CD4-positive, alpha-beta T cell treated with Interleukin-12 subunit alpha and Interleukin-12 subunit beta, for 1 hour (primary cell): ENCODE measurements at regions not wholly inside any gene's neighbourhood (a gene's known extent, or its start where the extent isn't known, plus 50 kb on each side); places are given as distances from the start of the nearest gene placed in this dataset.
A peak's percentile ranks its signal among the peaks of the same experiment; 100 is the strongest.
"Not testable (repeated sequence)": the region's sequence is repeated elsewhere in the genome, so short reads cannot be mapped to it uniquely, and the experiment has no call there.

ENCODE experiments used
- DNase-seq: peaks from one replicate; pipeline ENCODE4 v3.0.0-alpha.2; 2020

GRCh38 chr7:23887660-23888059, 177.6 kb downstream of the STK31 start:
- no peak for DNase-seq

GRCh38 chr7:23888958-23889357, 178.9 kb downstream of the STK31 start:
- no peak for DNase-seq

GRCh38 chr7:23889566-23889965, 179.5 kb downstream of the STK31 start:
- no peak for DNase-seq

- no peak for DNase-seq
Measured at GRCh38 chr7:23892019-23892418, 182.0 kb downstream of the STK31 start.

- DNase-seq = no peak
Measured at GRCh38 chr7:23893176-23893941, 183.3 kb downstream of the STK31 start.

- peak; percentile 11 for DNase-seq
Measured at GRCh38 chr7:23893942-23894891, 184.2 kb downstream of the STK31 start.

- no peak for DNase-seq
Measured at GRCh38 chr7:23894892-23895569, 185.0 kb downstream of the STK31 start.

GRCh38 chr7:23895666-23896096, 185.7 kb downstream of the STK31 start:
- no peak for DNase-seq

- DNase-seq = no peak
Measured at GRCh38 chr7:23898619-23899018, 188.6 kb downstream of the STK31 start.

GRCh38 chr7:23904901-23905300, 194.9 kb downstream of the STK31 start:
- not testable (repeated sequence) for DNase-seq

- no peak for DNase-seq
Measured at GRCh38 chr7:23907012-23907411, 197.0 kb downstream of the STK31 start.

- DNase-seq = no peak
Measured at GRCh38 chr7:23909426-23909825, 199.4 kb downstream of the STK31 start.

- DNase-seq = no peak
Measured at GRCh38 chr7:23912065-23912464, 202.0 kb downstream of the STK31 start.

- DNase-seq = no peak
Measured at GRCh38 chr7:23913016-23913415, 203.0 kb downstream of the STK31 start.

- no peak for DNase-seq
Measured at GRCh38 chr7:23915236-23915635, 205.2 kb downstream of the STK31 start.

- DNase-seq = no peak
Measured at GRCh38 chr7:23918286-23918685, 208.3 kb downstream of the STK31 start.

- no peak for DNase-seq
Measured at GRCh38 chr7:23918856-23919255, 208.8 kb downstream of the STK31 start.

- no peak for DNase-seq
Measured at GRCh38 chr7:23925088-23925487, 215.1 kb downstream of the STK31 start.

- DNase-seq = no peak
Measured at GRCh38 chr7:23927709-23928417, 217.8 kb downstream of the STK31 start.

- DNase-seq = no peak
Measured at GRCh38 chr7:23928418-23928775, 218.4 kb downstream of the STK31 start.

- DNase-seq = no peak
Measured at GRCh38 chr7:23930312-23930711, 220.3 kb downstream of the STK31 start.

- DNase-seq = no peak
Measured at GRCh38 chr7:23931633-23932032, 221.6 kb downstream of the STK31 start.

GRCh38 chr7:23938215-23938614, 228.2 kb downstream of the STK31 start:
- DNase-seq = no peak
